HG02885 (cell line): ENCODE measurements at regions not wholly inside any gene's neighbourhood (a gene's known extent, or its start where the extent isn't known, plus 50 kb on each side); places are given as distances from the start of the nearest gene placed in this dataset.
"Not testable (repeated sequence)": the region's sequence is repeated elsewhere in the genome, so short reads cannot be mapped to it uniquely, and the experiment has no call there.

ENCODE experiments used
- ATAC-seq: cut with Tn5 transposase; IDR thresholded peaks from one replicate; pipeline ENCODE4 v1.9.1; 2021; ENCODE audit warnings: mild to moderate bottlenecking; ENCODE audit not compliant: unreplicated experiment, poor library complexity

DNA sequence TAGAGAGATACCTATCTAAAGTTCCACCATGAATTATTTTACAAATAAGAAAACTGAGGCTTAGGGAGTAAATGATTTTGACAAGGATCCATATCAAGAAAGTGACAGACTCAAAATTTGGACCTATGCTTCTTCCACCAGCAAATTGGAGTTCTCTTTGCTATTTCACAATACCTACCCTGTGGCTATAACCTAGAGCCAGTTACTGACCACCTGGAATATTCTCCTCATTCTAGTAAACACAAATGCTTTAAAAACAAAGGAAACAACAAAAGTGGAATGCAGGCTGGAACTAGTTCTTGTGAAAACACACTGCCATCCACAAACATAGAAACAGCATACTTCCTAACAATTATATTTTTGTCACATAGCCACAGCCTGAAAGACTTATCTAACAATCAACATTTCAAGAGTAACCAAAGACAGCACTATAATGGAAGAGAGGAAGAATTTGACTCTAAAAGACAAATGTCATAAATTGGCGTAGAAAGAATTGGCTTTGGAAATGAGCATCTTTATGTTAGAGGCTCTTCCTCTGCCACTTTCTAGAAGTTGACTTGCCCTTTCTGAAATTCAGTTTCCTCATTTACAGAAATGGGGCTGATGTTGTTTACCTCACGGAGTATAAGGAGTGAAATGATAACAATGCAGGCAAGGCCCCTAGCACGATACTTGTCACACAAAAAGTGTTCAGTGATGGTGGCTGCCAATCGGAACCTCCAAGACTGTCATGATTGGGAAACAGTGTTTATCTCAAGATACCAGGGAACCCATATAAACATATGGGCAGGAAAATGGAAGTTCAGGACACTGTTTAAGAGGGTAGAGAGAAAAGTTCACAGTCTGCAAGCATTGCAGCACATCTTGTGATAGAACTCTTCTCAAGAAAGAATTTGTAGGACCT, 138.6 kb upstream of the LGR5 start:
- ATAC-seq = no peak

DNA sequence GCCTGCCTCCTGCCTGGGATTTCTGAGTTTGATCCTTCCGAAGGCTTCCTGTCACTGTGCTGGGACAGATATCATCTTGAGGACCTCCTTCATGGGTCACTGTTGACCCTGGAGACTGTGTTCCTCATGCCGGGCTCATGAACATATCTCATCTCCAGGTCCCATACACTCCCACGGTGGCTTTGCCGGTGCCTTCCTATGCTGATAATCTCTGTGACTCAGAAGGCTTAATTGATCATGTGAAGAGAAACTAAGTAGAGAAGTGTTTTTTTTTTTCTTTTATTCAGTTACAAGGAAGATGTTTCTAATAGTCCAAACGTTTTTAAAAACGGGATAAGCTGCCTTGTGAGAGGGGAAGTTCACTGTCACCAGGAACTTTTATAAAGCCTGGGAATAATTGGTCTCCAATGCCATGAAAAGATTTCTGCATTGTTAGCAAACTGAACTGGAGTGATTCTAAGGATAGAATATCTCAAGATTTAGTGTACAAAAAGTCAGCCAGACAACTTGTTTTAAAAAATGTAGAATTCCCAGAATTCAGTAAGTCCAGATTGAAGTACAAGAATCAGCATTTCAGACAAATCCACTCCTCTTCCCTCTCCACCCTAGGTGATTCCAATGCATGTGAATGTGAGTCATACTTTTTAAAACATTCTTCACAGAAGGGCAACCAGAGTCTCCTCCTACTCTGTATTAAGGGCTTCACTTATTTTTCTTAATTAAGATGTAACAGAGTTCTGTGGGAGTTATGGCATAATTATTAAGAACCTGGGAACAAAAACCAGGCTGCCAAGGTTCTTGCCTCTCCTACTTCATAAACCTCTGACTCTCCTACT, 139.8 kb upstream of the LGR5 start:
- no peak for ATAC-seq

DNA sequence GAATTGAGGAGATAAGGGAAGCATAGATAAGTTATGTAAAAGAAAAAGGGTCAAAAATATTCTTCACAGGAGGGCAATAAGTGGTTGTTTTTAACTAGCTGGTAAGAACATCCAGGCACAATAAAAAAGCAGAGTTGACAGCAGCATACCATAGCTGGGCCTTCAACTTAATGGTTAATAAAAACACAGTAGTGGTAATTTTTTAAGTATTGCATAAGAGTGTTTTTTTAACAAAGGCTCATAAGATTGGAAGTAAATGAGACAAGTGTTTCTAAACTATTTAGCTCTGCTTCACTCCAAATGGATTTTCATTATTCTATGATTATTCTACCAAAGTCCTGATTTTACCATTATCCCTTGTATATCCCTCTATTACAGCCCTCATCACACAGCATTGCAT, 140.1 kb upstream of the TSPAN8 start:
- ATAC-seq = no peak

DNA sequence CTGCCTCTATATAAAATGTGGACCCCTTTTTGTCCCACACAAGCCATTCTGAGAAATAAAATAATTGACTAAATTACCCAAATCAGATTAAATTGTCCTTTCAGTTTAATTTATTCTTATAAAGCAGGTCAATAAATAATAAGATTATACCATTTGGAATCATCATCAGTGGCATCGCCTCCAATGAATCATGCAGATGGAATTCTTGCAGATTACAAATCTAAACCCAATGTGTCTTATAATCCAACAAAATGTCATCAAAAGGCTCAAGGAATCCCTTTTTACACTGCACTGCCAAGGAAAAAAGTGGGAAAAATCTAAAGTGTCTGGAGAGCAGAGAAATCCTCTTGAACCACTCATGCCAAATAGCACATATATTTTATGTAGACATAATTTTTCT, 138.2 kb upstream of the TSPAN8 start:
- no peak for ATAC-seq

DNA sequence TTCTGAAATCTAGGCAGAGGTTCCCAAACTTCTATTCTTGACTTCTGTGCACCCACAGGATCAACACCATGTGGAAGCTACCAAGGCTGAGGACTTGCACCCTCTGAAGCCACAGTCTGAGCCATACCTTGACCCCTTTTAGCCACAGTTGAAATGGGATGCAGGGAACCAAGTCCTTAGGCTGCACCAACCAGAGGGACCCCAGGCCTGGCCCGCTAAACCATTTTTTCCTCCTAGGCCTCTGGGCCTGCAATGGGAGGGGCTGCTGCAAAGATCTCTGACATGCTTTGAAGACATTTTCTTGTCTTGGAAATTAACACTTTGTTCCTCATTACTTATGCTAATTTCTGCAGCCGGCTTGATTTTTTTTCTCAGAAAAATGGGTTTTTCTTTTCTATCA, 133.9 kb upstream of the TSPAN8 start:
- ATAC-seq = no peak

DNA sequence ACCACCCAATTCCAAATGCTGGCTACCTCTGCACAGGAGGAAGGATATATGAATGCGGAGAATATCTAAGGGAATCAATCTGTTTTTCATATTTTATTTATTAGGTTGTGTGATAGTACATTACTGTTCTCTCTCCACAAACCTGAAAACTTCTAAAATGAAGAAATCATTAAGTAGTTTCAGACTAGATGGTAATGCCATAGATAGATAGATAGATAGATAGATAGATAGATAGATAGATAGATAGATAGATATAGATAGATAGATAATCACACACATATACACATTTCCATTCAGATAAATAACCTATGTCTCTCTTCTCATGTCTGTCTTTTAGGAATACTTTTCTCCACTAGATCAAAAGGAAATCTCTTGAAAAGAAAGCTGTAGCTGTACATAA, 126.1 kb upstream of the TSPAN8 start:
- ATAC-seq = no peak

DNA sequence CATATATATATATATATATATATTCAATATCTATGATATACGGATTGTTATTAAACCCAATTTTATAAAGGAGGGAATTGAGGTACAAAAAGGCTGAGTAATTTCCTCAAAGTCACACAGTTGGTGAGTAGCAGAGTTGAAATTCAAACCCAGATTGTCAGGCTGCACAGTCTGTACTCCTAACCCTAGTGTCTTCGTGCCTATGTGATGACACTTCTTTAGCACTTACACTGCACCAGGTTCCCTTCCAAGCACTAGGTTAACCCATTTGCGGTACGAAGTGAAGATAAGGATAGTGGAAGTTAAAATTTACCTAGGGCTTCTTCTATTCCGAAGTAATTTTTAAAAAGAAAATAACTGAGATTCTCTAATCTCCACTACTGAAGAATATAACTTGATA, 125.1 kb upstream of the TSPAN8 start:
- ATAC-seq = no peak

DNA sequence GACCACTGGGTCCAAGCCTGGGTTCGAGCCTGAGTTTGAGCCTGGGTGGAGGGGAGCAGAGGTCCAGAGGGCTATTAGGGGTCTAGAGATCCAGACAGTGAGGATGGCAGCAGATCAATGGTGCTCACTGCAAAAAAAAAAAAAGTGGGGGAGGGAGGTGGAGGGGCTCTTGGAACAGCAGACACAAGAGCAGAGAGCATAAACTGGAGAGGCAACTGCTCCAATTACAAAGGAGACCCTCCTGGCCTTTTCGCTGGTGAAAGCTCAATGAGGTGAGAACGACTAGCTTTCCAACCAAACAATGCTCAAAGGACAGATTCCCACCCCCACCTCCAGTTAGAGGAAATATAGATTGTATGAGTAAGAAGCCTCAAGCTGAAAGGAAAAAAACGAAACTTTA, 124.2 kb upstream of the TSPAN8 start:
- ATAC-seq = no peak

DNA sequence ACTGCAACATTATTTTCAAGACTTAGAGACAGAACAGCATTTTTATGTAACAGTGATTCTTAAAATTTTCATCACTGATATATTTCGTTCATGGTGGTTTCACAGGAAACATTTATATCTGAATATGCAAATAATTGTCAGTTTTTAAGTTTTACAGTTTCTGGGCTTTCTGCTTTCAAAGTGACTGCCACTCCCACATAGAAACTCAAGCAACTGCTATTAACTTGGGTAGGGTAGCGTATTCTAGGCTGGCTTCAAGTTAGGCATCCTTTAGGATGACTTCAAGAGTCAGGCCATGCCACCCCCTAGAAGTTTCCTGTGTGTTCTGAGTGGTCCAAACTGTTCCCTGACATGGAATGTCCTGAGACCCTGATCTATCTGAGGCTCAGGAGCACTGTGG, 123.6 kb upstream of the TSPAN8 start:
- ATAC-seq = no peak

DNA sequence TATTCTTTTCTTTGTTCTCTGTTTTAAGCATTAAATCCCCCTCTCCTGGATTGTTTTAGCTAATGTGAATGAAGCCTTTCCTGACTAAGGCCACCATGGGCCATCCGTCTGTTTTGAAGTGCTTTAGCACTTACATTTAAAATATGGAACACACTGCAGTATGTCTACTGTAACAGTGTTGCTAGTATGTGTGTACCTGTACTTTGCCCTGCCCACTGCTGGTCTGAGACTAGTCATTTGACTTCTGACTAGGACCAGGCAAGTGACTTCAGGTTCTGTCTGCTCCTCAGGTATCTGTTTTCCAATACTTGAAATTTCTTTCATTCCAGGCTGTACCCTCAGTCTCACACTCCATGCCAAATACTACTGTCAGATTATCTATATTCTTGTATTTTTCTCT, 120.1 kb upstream of the TSPAN8 start:
- no peak for ATAC-seq

DNA sequence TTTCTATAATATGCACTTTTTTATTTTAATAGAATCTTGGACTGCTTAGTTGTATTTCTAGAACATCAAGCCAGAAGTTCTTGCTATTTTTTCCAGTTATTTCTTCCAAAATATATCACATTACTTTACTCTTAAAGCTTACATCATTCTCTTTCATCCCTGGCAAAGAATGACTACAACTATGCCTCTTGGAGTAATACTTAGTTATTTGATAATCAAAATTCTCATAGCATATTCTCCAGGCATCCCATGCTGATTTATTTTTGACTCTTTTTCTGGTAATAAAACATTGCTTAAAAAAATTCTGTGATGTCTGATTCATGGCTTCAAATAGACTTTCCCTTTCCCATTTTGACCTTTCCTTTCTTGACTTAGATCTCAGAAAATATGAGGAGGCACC, 118.7 kb upstream of the TSPAN8 start:
- ATAC-seq = no peak

DNA sequence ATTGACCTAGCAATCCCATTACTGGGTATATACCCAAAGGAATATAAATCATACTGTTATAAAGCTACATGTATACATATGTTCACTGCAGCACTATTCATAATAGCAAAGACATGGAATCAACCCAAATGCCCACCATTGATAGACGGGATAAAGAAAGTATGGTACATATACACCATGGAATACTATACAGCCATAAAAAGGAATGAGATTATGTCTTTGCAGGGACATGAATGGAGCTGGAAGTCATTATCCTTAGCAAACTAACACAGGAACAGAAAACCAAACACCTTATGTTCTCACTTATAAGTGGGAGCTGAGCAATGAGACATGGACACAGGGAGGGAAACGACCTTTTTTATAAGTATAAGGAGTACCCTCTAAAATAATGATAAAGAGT, 113.0 kb upstream of the TSPAN8 start:
- ATAC-seq = not testable (repeated sequence)

DNA sequence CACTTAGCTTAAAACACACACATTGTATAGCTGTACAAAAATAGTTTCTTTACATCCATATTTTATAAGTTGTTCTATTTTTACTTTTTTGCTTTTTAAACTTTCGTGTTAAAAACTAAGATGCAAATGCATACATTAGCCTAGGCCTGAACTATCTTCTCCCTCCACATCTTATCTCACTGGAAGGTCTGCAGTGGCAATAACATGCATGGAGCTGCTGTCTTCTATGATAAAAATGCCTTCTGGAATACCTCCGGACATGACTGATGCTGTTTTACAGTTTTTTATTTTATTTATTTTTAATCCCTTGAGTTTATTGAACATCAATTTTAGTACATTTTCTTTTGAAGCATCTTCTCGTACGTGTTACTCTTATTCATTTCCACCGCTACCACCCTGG, 112.3 kb upstream of the TSPAN8 start:
- ATAC-seq = no peak

DNA sequence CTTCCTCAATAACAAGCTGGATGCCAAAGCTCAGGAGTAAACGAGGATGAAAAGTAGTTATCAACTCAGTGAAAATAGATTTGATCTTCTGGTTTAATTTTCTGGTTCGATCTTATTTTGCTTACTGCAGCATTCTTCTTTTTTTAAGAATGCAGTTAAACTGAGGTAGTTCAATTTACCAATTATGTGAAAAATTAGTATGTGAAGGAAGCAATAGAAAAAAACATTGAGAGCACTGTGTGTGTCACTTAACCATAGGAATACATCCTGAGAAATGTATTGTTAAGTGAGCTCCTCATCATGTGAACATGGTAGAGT, 111.4 kb upstream of the TSPAN8 start:
- ATAC-seq = no peak

DNA sequence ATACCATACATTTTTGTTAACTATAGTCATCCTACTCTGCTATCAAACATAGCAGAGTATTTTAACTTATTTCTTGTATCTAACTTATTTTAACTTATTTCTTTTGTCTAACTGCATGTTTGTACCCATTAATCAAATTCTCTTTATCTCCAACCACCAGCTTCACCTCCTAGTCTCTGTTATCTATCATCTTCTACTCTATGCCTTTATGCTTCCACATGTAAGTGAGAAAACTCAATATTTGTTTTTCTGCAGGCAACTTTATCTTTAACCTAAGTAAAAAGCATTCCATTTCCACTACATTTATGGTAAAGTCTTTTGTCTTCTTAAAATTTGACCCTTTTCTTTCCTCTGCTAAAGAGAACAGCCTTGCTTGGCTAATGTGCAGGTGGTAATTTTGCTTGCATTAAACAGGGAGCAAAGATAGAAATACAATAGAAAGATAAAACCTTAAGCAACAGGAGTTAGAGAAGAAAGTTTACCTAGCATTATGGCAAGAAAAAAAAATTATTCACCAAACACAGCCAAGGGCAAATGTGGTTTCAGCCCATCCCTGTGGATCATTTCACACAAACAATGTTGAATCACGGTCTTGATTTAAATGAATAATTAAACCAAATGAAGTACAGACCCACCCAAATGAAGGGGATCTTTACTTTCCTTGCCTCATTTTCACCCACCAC, 110.9 kb upstream of the TSPAN8 start:
- ATAC-seq = no peak

DNA sequence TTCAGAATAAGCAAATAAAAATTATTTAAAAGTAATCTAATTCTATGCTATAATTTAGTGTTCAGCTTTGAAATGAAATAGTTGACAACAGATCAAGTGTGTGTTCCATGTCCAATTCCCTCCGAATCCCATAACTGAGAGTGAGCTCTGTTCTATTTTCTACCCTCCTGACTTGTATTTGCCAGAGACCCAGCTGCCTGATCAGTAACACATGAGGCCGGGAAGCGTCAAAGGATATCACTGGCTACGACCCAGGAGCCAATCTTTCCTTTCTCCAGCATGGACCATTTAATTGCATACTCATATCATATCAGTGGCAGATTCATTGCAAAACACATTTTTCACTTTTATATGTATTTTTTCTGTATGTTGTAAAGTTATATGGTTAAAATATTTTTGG, 108.8 kb upstream of the TSPAN8 start:
- no peak for ATAC-seq

DNA sequence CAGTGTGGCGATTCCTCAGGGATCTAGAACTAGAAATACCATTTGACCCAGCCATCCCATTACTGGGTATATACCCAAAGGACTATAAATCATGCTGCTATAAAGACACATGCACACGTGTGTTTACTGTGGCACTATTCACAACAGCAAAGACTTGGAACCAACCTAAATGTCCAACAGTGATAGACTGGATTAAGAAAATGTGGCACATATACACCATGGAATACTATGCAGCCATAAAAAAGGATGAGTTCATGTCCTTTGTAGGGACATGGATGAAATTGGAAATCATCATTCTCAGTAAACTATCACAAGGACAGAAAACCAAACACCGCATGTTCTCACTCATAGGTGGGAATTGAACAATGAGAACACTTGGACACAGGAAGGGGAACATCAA, 107.9 kb upstream of the TSPAN8 start:
- ATAC-seq = not testable (repeated sequence)

DNA sequence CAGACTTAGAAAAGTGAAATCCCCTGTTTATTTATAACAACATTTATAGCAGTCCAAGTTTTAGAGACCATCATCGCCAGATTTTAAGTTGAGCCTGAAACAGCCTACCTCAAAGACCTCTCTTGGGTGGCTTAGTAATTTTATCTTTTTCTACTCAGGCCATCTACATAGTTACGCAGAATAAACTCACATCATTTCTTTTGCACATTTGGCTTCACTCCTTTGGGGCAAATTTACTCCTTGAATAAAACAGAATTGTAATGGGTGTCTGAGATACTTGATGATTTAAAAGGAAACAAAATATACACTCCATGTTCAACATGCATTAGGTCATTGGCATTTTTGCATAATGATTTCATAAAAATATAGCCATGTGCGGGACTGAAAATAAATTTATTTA, 104.7 kb upstream of the TSPAN8 start:
- ATAC-seq = no peak

DNA sequence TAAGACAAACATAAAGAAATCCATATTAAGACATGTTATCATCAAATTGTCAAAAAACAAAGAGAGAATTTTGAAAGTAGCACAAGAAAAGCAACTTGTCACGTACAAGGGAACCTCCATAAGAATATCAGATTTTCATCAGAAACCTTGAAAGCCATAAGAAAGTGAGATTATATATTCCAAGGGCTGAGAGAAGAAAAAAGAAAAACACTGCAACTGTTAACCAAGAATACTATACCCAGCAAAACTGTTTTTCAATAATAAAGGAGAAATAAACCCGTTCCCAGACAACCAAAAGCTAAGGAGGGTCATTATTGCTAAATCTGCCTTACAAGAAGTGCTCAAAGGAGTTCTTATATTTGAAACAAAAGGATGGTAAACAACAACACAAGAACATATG, 94.7 kb upstream of the TSPAN8 start:
- no peak for ATAC-seq

DNA sequence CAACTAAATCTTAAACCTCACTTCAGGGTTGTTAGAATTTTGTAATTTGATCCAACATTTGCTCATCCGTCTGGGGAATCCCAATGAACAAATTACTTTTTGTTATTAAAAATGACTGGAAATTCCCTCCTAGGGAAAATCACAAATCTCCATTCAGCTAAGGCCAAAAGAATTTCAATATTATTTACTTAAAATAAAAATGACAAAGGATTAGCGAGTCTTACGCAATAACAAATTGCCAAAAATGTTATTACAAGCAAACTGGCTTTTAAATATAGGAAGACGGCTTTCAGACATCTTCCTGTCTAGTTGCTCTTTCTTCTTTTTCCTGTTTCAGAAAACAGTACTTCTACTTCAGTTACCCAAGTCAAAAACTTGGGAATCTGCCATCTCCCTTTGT, 92.4 kb upstream of the TSPAN8 start:
- no peak for ATAC-seq

DNA sequence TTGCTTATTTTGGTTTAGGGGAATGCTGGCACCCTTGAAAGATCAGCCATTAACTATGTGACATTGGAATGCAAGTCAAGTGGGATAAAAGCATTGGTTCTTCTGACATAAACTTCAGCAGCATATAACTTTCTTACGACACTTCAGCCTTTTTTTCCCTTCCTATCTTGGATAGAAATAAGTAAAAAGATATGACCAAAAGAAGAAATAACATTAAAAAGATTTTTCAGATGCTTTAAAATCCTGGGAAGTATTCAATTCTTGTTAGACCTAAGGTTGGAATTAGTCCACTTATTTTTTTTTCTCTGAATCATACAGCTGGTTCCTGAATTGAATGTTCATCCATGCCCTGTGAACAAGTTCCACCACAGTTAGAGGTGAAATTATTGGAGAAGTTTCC, 85.6 kb upstream of the TSPAN8 start:
- no peak for ATAC-seq
